H1 (cell line): ENCODE measurements at regions not wholly inside any gene's neighbourhood (a gene's known extent, or its start where the extent isn't known, plus 50 kb on each side); places are given as distances from the start of the nearest gene placed in this dataset.
A peak's percentile ranks its signal among the peaks of the same experiment; 100 is the strongest.

ENCODE experiments used
- CTCF ChIA-PET: fragments of 300-600 bp; sonication (Branson Sonifier 250); formaldehyde crosslinking; loops from one replicate; lab custom pipeline; 2021; ENCODE audit not compliant: partially characterized antibody; lab: Charles Lee
- POLR2A ChIA-PET: fragments of 300-600 bp; sonication (Branson Sonifier 250); formaldehyde crosslinking; loops from one replicate; lab custom pipeline; 2021; ENCODE audit warnings: inconsistent platforms; ENCODE audit not compliant: partially characterized antibody; lab: Charles Lee
- DNase-seq, 2 experiments: peaks; one replicate each; pipeline versions ENCODE4 v3.0.0 to v3.0.0-alpha.2; 2010 to 2022; ENCODE audit warnings: low spot score in 2 of 2, low read depth in 1 of 2, mixed read lengths in 1 of 2
- FAIRE-seq: peaks from 2 replicates; lab custom pipeline; 2011; peaks lifted over from hg19 to GRCh38; lab: Jason Lieb, UNC
- H2AFZ ChIP-seq: 2 replicates; pipeline ENCODE4 v1.8.1; 2012; ENCODE audit warnings: low read length, inconsistent platforms
- H2AK5ac ChIP-seq: 2 replicates; pipeline ENCODE4 v1.6.1; 2013; ENCODE audit warnings: low read depth, low read length
- H2BK120ac ChIP-seq: replicated peaks from 2 replicates; pipeline ENCODE3; 2013; ENCODE audit warnings: low read depth, low read length, inconsistent platforms
- H2BK12ac ChIP-seq: 2 replicates; pipeline ENCODE4 v1.6.1; 2013; ENCODE audit warnings: low read depth, low read length
- H2BK15ac ChIP-seq: 2 replicates; pipeline ENCODE4 v1.6.1; 2013; ENCODE audit warnings: low read length
- H2BK20ac ChIP-seq: 2 replicates; pipeline ENCODE4 v1.6.1; 2013; ENCODE audit warnings: low read length
- H2BK5ac ChIP-seq: 2 replicates; pipeline ENCODE4 v1.6.1; 2013; ENCODE audit warnings: low read depth, low read length
- H3K14ac ChIP-seq: 2 replicates; pipeline ENCODE4 v1.6.1; 2013; ENCODE audit warnings: inconsistent platforms; ENCODE audit not compliant: insufficient read length
- H3K18ac ChIP-seq: 2 replicates; pipeline ENCODE4 v1.6.1; 2013; ENCODE audit warnings: low read length; ENCODE audit errors: extremely low read depth
- H3K23ac ChIP-seq: 2 replicates; pipeline ENCODE4 v1.6.1; 2013; ENCODE audit warnings: inconsistent platforms; ENCODE audit not compliant: insufficient read length
- H3K23me2 ChIP-seq: 2 replicates; pipeline ENCODE4 v1.6.1; 2013; ENCODE audit warnings: low read depth, low read length
- H3K27ac ChIP-seq: 2 replicates; pipeline ENCODE4 v1.6.1; 2011; ENCODE audit warnings: low read depth, low read length, inconsistent platforms
- H3K27me3 ChIP-seq, 4 experiments: replicated peaks in 1 of 4; 1 replicate in 1 of 4; 2 replicates in 3 of 4; pipeline versions ENCODE4 v1.6.1 to v1.8.1; 2011 to 2013; ENCODE audit warnings: low read length in 3 of 4, mild to moderate bottlenecking in 3 of 4, inconsistent platforms in 2 of 4, mixed read lengths in 2 of 4, moderate library complexity in 1 of 4; ENCODE audit not compliant: control insufficient read depth in 3 of 4, insufficient read depth in 3 of 4; ENCODE audit errors: extremely low read depth in 1 of 4
- H3K36me3 ChIP-seq, 4 experiments: 2 replicates each; pipeline versions ENCODE4 v1.6.1 to v1.8.1; 2011 to 2013; ENCODE audit warnings: mild to moderate bottlenecking in 4 of 4, low read length in 3 of 4, moderate library complexity in 2 of 4, control low read depth in 1 of 4, inconsistent platforms in 1 of 4; ENCODE audit not compliant: insufficient read depth in 4 of 4, control insufficient read depth in 2 of 4
- H3K4ac ChIP-seq: replicated peaks from 2 replicates; pipeline ENCODE3; 2013; ENCODE audit warnings: low read length, low read depth, mixed read lengths, inconsistent platforms; ENCODE audit not compliant: insufficient read length
- H3K4me1 ChIP-seq, 4 experiments: replicated peaks in 1 of 4; 1 replicate in 1 of 4; 2 replicates in 3 of 4; pipeline versions ENCODE4 v1.6.1 to v1.8.1; 2011 to 2013; ENCODE audit warnings: low read length in 3 of 4, inconsistent platforms in 2 of 4, mixed read lengths in 1 of 4; ENCODE audit not compliant: insufficient read depth in 4 of 4, control insufficient read depth in 3 of 4
- H3K4me2 ChIP-seq, 2 experiments: 2 replicates each; pipeline versions ENCODE4 v1.6.1 to v1.8.1; 2011 to 2013; ENCODE audit warnings: low read depth in 2 of 2, low read length in 2 of 2, control low read depth in 1 of 2, inconsistent platforms in 1 of 2, mild to moderate bottlenecking in 1 of 2; ENCODE audit not compliant: insufficient read depth in 1 of 2
- H3K4me3 ChIP-seq, 4 experiments: fragments of 200-600, 300-600 bp in 1 of 4; sonication (generic), shearing (Covaris generic), sonication (Bioruptor Twin) in 1 of 4; 2 replicates each; pipeline versions ENCODE4 v1.5.1 to v1.8.1; 2011 to 2016; ENCODE audit warnings: low read length in 4 of 4, low read depth in 3 of 4, control low read depth in 2 of 4, inconsistent platforms in 2 of 4, mild to moderate bottlenecking in 2 of 4, mixed read lengths in 1 of 4, moderate library complexity in 1 of 4; ENCODE audit not compliant: insufficient read depth in 2 of 4; ENCODE audit errors: extremely low read depth in 1 of 4
- H3K56ac ChIP-seq: replicated peaks from 2 replicates; pipeline ENCODE3; 2013; ENCODE audit warnings: low read depth, mild to moderate bottlenecking, mixed read lengths, low read length, inconsistent platforms; ENCODE audit not compliant: insufficient read length
- H3K79me1 ChIP-seq: 2 replicates; pipeline ENCODE4 v1.6.1; 2013; ENCODE audit warnings: low read depth, low read length, control low read depth
- H3K79me2 ChIP-seq, 2 experiments: 2 replicates each; pipeline versions ENCODE4 v1.6.1 to v1.8.1; 2012 to 2013; ENCODE audit warnings: low read length in 2 of 2, mild to moderate bottlenecking in 2 of 2, inconsistent platforms in 1 of 2; ENCODE audit not compliant: insufficient read depth in 2 of 2, control insufficient read depth in 1 of 2
- H3K9ac ChIP-seq, 4 experiments: replicated peaks in 1 of 4; 1 replicate in 1 of 4; 2 replicates in 3 of 4; pipeline versions ENCODE4 v1.6.1 to v1.8.1; 2011 to 2013; ENCODE audit warnings: low read depth in 3 of 4, low read length in 3 of 4, control low read depth in 2 of 4, mild to moderate bottlenecking in 2 of 4, moderate library complexity in 2 of 4, inconsistent platforms in 1 of 4; ENCODE audit errors: extremely low read depth in 1 of 4
- H3K9me3 ChIP-seq, 2 experiments: 2 replicates each; pipeline versions ENCODE4 v1.6.1 to v1.8.1; 2012 to 2013; ENCODE audit warnings: mild to moderate bottlenecking in 2 of 2, moderate library complexity in 2 of 2, control low read depth in 1 of 2, inconsistent platforms in 1 of 2, low read depth in 1 of 2, low read length in 1 of 2, mixed read lengths in 1 of 2; ENCODE audit not compliant: insufficient read depth in 2 of 2
- H4K20me1 ChIP-seq, 2 experiments: replicated peaks in 1 of 2; 2 replicates each; pipeline versions ENCODE3 to v1.8.1; 2011 to 2013; ENCODE audit warnings: inconsistent platforms in 2 of 2, low read length in 2 of 2, mild to moderate bottlenecking in 1 of 2; ENCODE audit not compliant: insufficient read depth in 2 of 2, control insufficient read depth in 1 of 2
- H4K5ac ChIP-seq: 2 replicates; pipeline ENCODE4 v1.6.1; 2013; ENCODE audit warnings: low read length, low read depth, mixed read lengths, inconsistent platforms; ENCODE audit not compliant: insufficient read length
- H4K8ac ChIP-seq: 2 replicates; pipeline ENCODE4 v1.8.0; 2013; ENCODE audit warnings: mild to moderate bottlenecking, moderate library complexity, low read length, inconsistent platforms; ENCODE audit not compliant: insufficient read depth; ENCODE audit errors: extremely low read depth
- H4K91ac ChIP-seq: replicated peaks from 2 replicates; pipeline ENCODE3; 2013; ENCODE audit warnings: low read length, mixed read lengths, inconsistent platforms; ENCODE audit not compliant: insufficient read length
- BRCA1 ChIP-seq: IDR thresholded peaks from 2 replicates; pipeline ENCODE4 v1.6.1; 2012; ENCODE audit warnings: low read depth, low read length, improper control_type of control experiment
- SIRT6 ChIP-seq: IDR thresholded peaks from one replicate; pipeline ENCODE4 v1.7.1; 2012; ENCODE audit warnings: low read length, inconsistent platforms
- WGBS, 2 experiments: shearing (Covaris generic) in 1 of 2; methylation state at CpG; one replicate each; pipeline versions ENCODE4 v1.1.6 to v1.1.7; 2013 to 2015; ENCODE audit warnings: low lambda C conversion rate in 2 of 2, mixed read lengths in 2 of 2, inconsistent platforms in 1 of 2, low coverage in 1 of 2, missing lambda C conversion rate in 1 of 2; ENCODE audit not compliant: insufficient replicate concordance in 2 of 2, insufficient coverage in 1 of 2, insufficient read length in 1 of 2; ENCODE audit errors: extremely low coverage in 1 of 2, missing lambda C conversion rate in 1 of 2; 5-methylcytosine and 5-hydroxymethylcytosine counted together
- TF ChIP-seq, protein P1 (sequence below), 3 experiments: IDR thresholded peaks; 1 replicate in 2 of 3; 2 replicates in 1 of 3; pipeline versions ENCODE4 v1.5.1 to v1.6.1; 2011; ENCODE audit warnings: low read length in 3 of 3, mild to moderate bottlenecking in 3 of 3, inconsistent platforms in 2 of 3, low read depth in 1 of 3, moderate library complexity in 1 of 3; ENCODE audit not compliant: insufficient read depth in 1 of 3; ENCODE audit errors: control extremely low read depth in 1 of 3

DNA sequence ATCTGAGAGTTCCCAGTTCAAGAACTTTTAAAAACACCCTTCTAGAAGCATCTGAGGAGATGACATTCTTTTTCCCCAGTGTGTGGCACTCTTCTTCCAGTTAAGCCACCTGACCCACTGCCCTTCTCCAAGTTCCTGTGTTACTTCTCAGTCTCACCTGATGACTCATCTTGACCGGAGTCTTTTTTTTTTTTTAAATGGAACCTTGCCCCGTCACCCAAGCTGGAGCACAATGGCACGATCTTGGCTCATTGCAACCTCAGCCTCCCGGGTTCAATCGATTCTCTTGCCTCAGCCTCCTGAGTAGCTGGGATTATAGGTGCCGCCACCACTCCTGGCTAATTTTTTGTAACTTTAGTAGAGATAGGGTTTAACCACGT lies 224.1 kb upstream of the DAB2 start:
- H4K5ac ChIP-seq: no peak overlapping the region
- no peak overlapping the region for H3K4me2 ChIP-seq
- H3K4ac ChIP-seq: no peak overlapping the region
- TF ChIP-seq BRCA1 (no peak), SIRT6 (no peak)
- TF ChIP-seq, protein P1, sequence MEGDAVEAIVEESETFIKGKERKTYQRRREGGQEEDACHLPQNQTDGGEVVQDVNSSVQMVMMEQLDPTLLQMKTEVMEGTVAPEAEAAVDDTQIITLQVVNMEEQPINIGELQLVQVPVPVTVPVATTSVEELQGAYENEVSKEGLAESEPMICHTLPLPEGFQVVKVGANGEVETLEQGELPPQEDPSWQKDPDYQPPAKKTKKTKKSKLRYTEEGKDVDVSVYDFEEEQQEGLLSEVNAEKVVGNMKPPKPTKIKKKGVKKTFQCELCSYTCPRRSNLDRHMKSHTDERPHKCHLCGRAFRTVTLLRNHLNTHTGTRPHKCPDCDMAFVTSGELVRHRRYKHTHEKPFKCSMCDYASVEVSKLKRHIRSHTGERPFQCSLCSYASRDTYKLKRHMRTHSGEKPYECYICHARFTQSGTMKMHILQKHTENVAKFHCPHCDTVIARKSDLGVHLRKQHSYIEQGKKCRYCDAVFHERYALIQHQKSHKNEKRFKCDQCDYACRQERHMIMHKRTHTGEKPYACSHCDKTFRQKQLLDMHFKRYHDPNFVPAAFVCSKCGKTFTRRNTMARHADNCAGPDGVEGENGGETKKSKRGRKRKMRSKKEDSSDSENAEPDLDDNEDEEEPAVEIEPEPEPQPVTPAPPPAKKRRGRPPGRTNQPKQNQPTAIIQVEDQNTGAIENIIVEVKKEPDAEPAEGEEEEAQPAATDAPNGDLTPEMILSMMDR (IDR thresholded peaks at IDR 0.05; ENCODE audit: control extremely low read depth in 1 of 3, insufficient read depth in 1 of 3, low read depth in 1 of 3, low read length in 3 of 3): 0 out of 4 replicates have a peak, but pooled peaks of 1 of the 3 experiments have one; percentile 15

More for the DNA sequence above, 224.1 kb upstream of the DAB2 start:
- Histone ChIP-seq H3K36me3 (no peaks in the 10 kb centered on the region), H3K9me3 (no peaks in the 10 kb centered on the region), H2AK5ac (no peak overlapping the region), H3K4me3 (no peak overlapping the region), H3K23me2 (no peaks in the 10 kb centered on the region), H3K27me3 (no peaks in the 10 kb centered on the region), H3K56ac (no peak overlapping the region), H3K79me2 (no peaks in the 10 kb centered on the region), H3K27ac (no peak overlapping the region), H3K79me1 (no peaks in the 10 kb centered on the region), H3K9ac (no peak overlapping the region), H3K14ac (no peak overlapping the region), H2BK15ac (no peak overlapping the region), H2BK20ac (no peak overlapping the region), H2BK12ac (no peak overlapping the region), H2BK5ac (no peak overlapping the region), H3K4me1 (no peaks in the 10 kb centered on the region), H4K20me1 (no peaks in the 10 kb centered on the region), H3K23ac (no peak overlapping the region), H2BK120ac (no peak overlapping the region), H3K18ac (no peak overlapping the region), H4K8ac (no peak overlapping the region), H4K91ac (no peak overlapping the region), H2AFZ (no peak overlapping the region)
- FAIRE-seq: no peak
- ChIA-PET POLR2A (no interaction called here), CTCF (interaction anchor here (0.7 to 1.2 kb wide), 5 partner anchors 43 to 300 kb away, joined by 3 read pairs; no protein-coding TSS in a partner anchor)
- 79% methylated on average over 7 of the region's 7 CpGs; no CpG with 5 or more reads in 1 of the 2 experiments for WGBS, 2 experiments
- no peak for DNase-seq
